ENCODE measurements at regions not wholly inside any gene's neighbourhood (a gene's known extent, or its start where the extent isn't known, plus 50 kb on each side); places are given as distances from the start of the nearest gene placed in this dataset.

GRCh38 chr3:87733671-87734367 lies 325.0 kb downstream of the CGGBP1 start:
- H3K4me1 ChIP-seq, result no peaks in the 10 kb centered on the region
- no peaks in the 10 kb centered on the region for H3K36me3 ChIP-seq
- H3K27me3 ChIP-seq, result no peaks in the 10 kb centered on the region
- no peak overlapping the region for H3K4me3 ChIP-seq
- 41 to 56% methylated on average over 10 of the region's 10 CpGs for WGBS, 2 donors
- TF ChIP-seq, protein P1, sequence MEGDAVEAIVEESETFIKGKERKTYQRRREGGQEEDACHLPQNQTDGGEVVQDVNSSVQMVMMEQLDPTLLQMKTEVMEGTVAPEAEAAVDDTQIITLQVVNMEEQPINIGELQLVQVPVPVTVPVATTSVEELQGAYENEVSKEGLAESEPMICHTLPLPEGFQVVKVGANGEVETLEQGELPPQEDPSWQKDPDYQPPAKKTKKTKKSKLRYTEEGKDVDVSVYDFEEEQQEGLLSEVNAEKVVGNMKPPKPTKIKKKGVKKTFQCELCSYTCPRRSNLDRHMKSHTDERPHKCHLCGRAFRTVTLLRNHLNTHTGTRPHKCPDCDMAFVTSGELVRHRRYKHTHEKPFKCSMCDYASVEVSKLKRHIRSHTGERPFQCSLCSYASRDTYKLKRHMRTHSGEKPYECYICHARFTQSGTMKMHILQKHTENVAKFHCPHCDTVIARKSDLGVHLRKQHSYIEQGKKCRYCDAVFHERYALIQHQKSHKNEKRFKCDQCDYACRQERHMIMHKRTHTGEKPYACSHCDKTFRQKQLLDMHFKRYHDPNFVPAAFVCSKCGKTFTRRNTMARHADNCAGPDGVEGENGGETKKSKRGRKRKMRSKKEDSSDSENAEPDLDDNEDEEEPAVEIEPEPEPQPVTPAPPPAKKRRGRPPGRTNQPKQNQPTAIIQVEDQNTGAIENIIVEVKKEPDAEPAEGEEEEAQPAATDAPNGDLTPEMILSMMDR (IDR thresholded peaks at IDR 0.05), result no peak
- peak overlapping the region in 3 of 4 donors; percentile 4 to 25 (median 18) for H3K27ac ChIP-seq
- no peaks in the 10 kb centered on the region for H3K9me3 ChIP-seq
- intact Hi-C loops (cut with DNase I), result no loop called here
- DNase-seq (peak in 2 of 6 donors; percentile 25 to 29), ATAC-seq (peak; percentile 72 to 98 (median 90)), FAIRE-seq (no peak)

- Histone ChIP-seq H3K4me3 (no peak overlapping the region), H3K27ac (no peak overlapping the region), H3K27me3 (no peaks in the 10 kb centered on the region), H3K4me1 (no peaks in the 10 kb centered on the region), H3K9me3 (no peaks in the 10 kb centered on the region), H3K36me3 (no peaks in the 10 kb centered on the region)
- TF ChIP-seq, protein P1 (IDR thresholded peaks at IDR 0.05), result no peak
- WGBS, 2 donors, result 74 to 79% methylated on average over 3 of the region's 3 CpGs
- DNase-seq (no peak), ATAC-seq (no peak), FAIRE-seq (no peak)
- intact Hi-C loops (cut with DNase I), result no loop called here
These were observed 326.5 kb downstream of the CGGBP1 start for GRCh38 chr3:87732294-87732693.

DNA sequence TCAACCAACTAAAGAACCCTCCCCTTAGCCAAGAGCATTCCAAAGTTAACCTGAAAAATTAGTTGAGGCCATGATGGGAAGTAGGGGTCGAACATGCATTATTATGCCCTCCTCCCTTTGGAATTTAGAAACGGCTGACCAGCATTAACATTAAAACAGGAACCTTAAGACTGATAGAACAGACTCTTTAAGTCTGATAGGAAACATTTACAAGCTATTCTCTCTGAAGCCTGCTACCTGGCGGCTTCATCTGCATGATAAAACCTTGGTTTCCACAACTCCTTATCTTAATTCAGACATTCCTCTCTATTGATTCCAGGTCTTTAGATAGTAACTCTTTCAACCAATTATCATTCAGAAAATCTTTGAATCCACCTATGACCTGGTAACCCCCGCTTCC lies 331.0 kb downstream of the CGGBP1 start:
- no peaks in the 10 kb centered on the region for H3K36me3 ChIP-seq
- H3K27me3 ChIP-seq, result no peaks in the 10 kb centered on the region
- no peak overlapping the region for H3K4me3 ChIP-seq
- H3K27ac ChIP-seq, result no peak overlapping the region
- FAIRE-seq (no peak), ATAC-seq (no peak), DNase-seq (no peak)
- WGBS, 2 donors, result 70% methylated on average over 4 of the region's 4 CpGs
- no peaks in the 10 kb centered on the region for H3K9me3 ChIP-seq
- TF ChIP-seq, protein P1 (IDR thresholded peaks at IDR 0.05), result no peak
- intact Hi-C loops (cut with DNase I), result no loop called here
- no peaks in the 10 kb centered on the region for H3K4me1 ChIP-seq

DNA sequence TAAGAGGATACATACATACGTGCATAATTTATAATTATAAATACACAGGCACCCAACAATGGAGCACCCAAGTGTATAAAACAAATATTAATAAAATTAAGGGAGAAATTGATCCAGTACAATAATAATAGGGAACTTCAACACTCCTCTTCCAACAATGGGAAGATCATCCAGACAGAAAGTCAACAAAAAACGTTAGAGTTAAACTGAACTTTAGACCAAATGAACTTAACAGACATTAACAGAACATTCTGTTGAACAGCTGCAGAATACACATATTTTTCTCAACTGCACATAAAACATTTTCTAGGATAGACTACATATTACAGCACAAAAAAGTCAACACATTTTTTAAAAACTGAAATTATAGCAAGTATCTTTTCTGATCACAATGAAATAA lies 339.7 kb downstream of the CGGBP1 start:
- FAIRE-seq, result no peak
- no peaks in the 10 kb centered on the region for H3K9me3 ChIP-seq
- H3K27ac ChIP-seq, result no peak overlapping the region
- no peak overlapping the region for H3K4me3 ChIP-seq
- DNase-seq, result no peak
- no peaks in the 10 kb centered on the region for H3K27me3 ChIP-seq
- WGBS, 2 donors, result 34 to 36% methylated on average over 2 of the region's 2 CpGs
- intact Hi-C loops (cut with DNase I), result no loop called here
- TF ChIP-seq, protein P1 (IDR thresholded peaks at IDR 0.05), result no peak
- no peaks in the 10 kb centered on the region for H3K4me1 ChIP-seq
- H3K36me3 ChIP-seq, result no peaks in the 10 kb centered on the region
- no peak for ATAC-seq

DNA sequence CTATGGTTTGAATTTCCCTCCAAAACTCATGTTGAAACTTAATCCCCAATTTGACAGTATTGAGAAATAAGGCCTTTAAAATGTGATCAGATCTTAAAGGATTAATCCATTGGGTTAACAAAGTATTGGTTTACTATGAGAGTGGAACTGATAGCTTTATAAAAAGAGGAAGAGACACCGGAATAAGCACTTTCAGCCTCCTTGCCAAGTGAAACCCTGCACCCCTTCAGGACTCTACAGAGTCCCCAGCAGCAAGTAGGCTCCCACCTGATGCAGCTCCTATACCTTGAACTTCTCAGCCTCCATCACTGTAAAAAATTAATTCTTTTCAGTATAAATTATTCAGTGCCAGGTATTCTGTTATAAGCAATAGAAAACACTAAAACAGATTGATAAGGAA lies 348.3 kb downstream of the CGGBP1 start:
- H3K9me3 ChIP-seq, result no peaks in the 10 kb centered on the region
- no peak for FAIRE-seq
- ATAC-seq, result no peak
- no peak overlapping the region for H3K27ac ChIP-seq
- no peak for DNase-seq
- H3K27me3 ChIP-seq, result no peaks in the 10 kb centered on the region
- TF ChIP-seq, protein P1 (IDR thresholded peaks at IDR 0.05), result no peak
- no peaks in the 10 kb centered on the region for H3K4me1 ChIP-seq
- WGBS, 2 donors, result 77 to 79% methylated on average over 1 of the region's 1 CpG
- H3K4me3 ChIP-seq, result no peak overlapping the region
- no peaks in the 10 kb centered on the region for H3K36me3 ChIP-seq
- intact Hi-C loops (cut with DNase I), result no loop called here

Data from pancreas (tissue), 10 donors.